A673 (cell line): ENCODE measurements at regions not wholly inside any gene's neighbourhood (a gene's known extent, or its start where the extent isn't known, plus 50 kb on each side); places are given as distances from the start of the nearest gene placed in this dataset.

Experiments
- BruUV-seq: library from RNA; stranded (reverse); fragments of 400-500 nt; replicated peaks from 2 replicates; lab custom pipeline; 2021; lab: Mats Ljungman, UMichigan
- CTCF ChIA-PET: fragments of 300-600 bp; sonication (Branson Sonifier 250); formaldehyde crosslinking; loops from one replicate; lab custom pipeline; 2022; ENCODE audit warnings: antibody characterized with exemption; lab: Charles Lee
- POLR2A ChIA-PET: fragments of 300-600 bp; sonication (Branson Sonifier 250); formaldehyde crosslinking; loops from one replicate; lab custom pipeline; 2022; ENCODE audit warnings: antibody characterized with exemption; ENCODE audit not compliant: low non-redundant PET; lab: Charles Lee
- DNase-seq: peaks from one replicate; pipeline ENCODE4 v3.0.0-alpha.2; 2015; ENCODE audit warnings: low spot score
- H3K27ac ChIP-seq: fragments of 200-600 bp; sonication (generic); 2 replicates; pipeline ENCODE4 v1.5.1; 2016; ENCODE audit warnings: mixed run types, low read depth, mild to moderate bottlenecking, mixed read lengths, antibody characterized with exemption, low read length; ENCODE audit not compliant: poor library complexity, severe bottlenecking
- H3K27me3 ChIP-seq: fragments of 200-600 bp; sonication (generic); replicated peaks from 2 replicates; pipeline ENCODE4 v1.6.1; 2017; ENCODE audit warnings: mixed run types, low read depth, mild to moderate bottlenecking, mixed read lengths, antibody characterized with exemption, low read length; ENCODE audit not compliant: insufficient read depth, poor library complexity
- H3K36me3 ChIP-seq: fragments of 200-600 bp; sonication (generic); 2 replicates; pipeline ENCODE4 v1.6.1; 2016; ENCODE audit warnings: mixed run types, mild to moderate bottlenecking, mixed read lengths, antibody characterized with exemption, low read length; ENCODE audit not compliant: insufficient read depth, poor library complexity, severe bottlenecking
- H3K4me1 ChIP-seq: fragments of 200-600 bp; sonication (generic); 2 replicates; pipeline ENCODE4 v1.6.1; 2017; ENCODE audit warnings: mixed run types, mild to moderate bottlenecking, mixed read lengths, antibody characterized with exemption, low read length; ENCODE audit not compliant: insufficient read depth, poor library complexity, severe bottlenecking
- H3K4me3 ChIP-seq: fragments of 200-600 bp; sonication (generic); 2 replicates; pipeline ENCODE4 v1.5.1; 2016; ENCODE audit warnings: low read depth, mixed run types, mild to moderate bottlenecking, mixed read lengths, low read length; ENCODE audit not compliant: poor library complexity, severe bottlenecking
- H3K9me3 ChIP-seq: fragments of 200-600 bp; sonication (generic); 2 replicates; pipeline ENCODE4 v1.6.1; 2016; ENCODE audit warnings: mixed run types, low read depth, mild to moderate bottlenecking, mixed read lengths, antibody characterized with exemption, low read length; ENCODE audit not compliant: poor library complexity, severe bottlenecking
- CTCF ChIP-seq: fragments of 300-800, 200-600 bp; sonication (generic); conservative IDR thresholded peaks from 2 replicates; pipeline ENCODE4 v1.5.1; 2017; ENCODE audit warnings: low read depth, mild to moderate bottlenecking, antibody characterized with exemption, low read length, moderate library complexity, mixed read lengths
- EZH2 ChIP-seq: fragments of 200-600 bp; sonication (generic); IDR thresholded peaks from 2 replicates; pipeline ENCODE4 v1.6.1; 2017; ENCODE audit warnings: borderline replicate concordance, low read depth, mild to moderate bottlenecking, mixed read lengths, antibody characterized with exemption, low read length; ENCODE audit not compliant: poor library complexity, severe bottlenecking
- intact Hi-C: fragments of 100-400 bp; cut with micrococcal nuclease; formaldehyde crosslinking; loops from one replicate; pipeline ENCODE4 v1.10.0; 2022; ENCODE audit not compliant: unreplicated experiment

- H3K36me3 ChIP-seq = no peaks in the 10 kb centered on the region
- intact Hi-C loops = no loop called here
- CTCF ChIA-PET = no interaction called here
- no peak for DNase-seq
- no peak for TF ChIP-seq CTCF
- no peak for TF ChIP-seq EZH2
- no peak overlapping the region for H3K27ac ChIP-seq
- H3K27me3 ChIP-seq = no peaks in the 10 kb centered on the region
- H3K4me3 ChIP-seq = no peak overlapping the region
- POLR2A ChIA-PET = no interaction called here
- no peaks in the 10 kb centered on the region for H3K4me1 ChIP-seq
- BruUV-seq = no TSS peak
- H3K9me3 ChIP-seq = no peaks in the 10 kb centered on the region
These were observed 119.5 kb upstream of the UNC5B start for GRCh38 chr10:71092812-71093401.

- Histone ChIP-seq H3K36me3 (no peaks in the 10 kb centered on the region), H3K9me3 (no peaks in the 10 kb centered on the region), H3K4me3 (no peak overlapping the region), H3K27ac (no peak overlapping the region), H3K27me3 (no peaks in the 10 kb centered on the region), H3K4me1 (no peaks in the 10 kb centered on the region)
- ChIA-PET CTCF (no interaction called here), POLR2A (no interaction called here)
- BruUV-seq = no TSS peak
- intact Hi-C loops = no loop called here
- no peak for DNase-seq
- TF ChIP-seq CTCF = no peak
- no peak for TF ChIP-seq EZH2
These were observed 118.8 kb upstream of the UNC5B start for GRCh38 chr10:71093531-71093930.

GRCh38 chr10:71094712-71095390 is 117.5 kb upstream of the UNC5B start:
- DNase-seq = no peak
- no TSS peak for BruUV-seq
- CTCF ChIA-PET = no interaction called here
- intact Hi-C loops = no loop called here
- Histone ChIP-seq H3K27ac (no peak overlapping the region), H3K9me3 (no peaks in the 10 kb centered on the region), H3K27me3 (peaks cover 5% of the 10 kb centered on the region), H3K4me3 (no peak overlapping the region), H3K4me1 (no peaks in the 10 kb centered on the region), H3K36me3 (no peaks in the 10 kb centered on the region)
- no peak for TF ChIP-seq EZH2
- no peak for TF ChIP-seq CTCF
- POLR2A ChIA-PET = no interaction called here
